Activated CD4-positive, alpha-beta T cell treated with anti-CD3 and anti-CD28 coated beads for 4 hours (primary cell): ENCODE measurements at regions not wholly inside any gene's neighbourhood (a gene's known extent, or its start where the extent isn't known, plus 50 kb on each side); places are given as distances from the start of the nearest gene placed in this dataset.
"Not testable (repeated sequence)": the region's sequence is repeated elsewhere in the genome, so short reads cannot be mapped to it uniquely, and the experiment has no call there.

Experiments used
- DNase-seq, 2 donors: peaks; one replicate each; pipeline ENCODE4 v3.0.0-alpha.2; 2020

- no peak for DNase-seq
These were observed 327.9 kb upstream of the C1orf174 start for GRCh38 chr1:4227986-4228385.

DNA sequence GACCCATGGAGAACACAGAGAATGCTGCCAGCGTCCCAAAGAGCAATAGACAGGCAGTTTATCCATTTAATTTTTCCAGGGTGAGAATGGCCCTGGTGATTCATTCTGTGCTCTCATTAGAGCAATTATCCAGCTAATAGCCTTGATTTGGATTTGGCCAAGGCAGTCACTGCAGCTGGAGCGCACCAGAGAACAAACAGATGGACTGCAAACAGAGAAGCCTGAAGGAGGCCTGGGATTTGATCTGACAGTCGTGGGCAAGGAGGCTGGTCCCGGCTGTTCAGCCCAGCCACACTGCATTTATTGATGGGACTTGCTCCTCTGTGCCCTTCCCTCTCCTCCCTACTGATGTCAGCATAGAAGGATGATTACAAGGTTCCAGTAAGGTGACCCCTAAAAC, 353.9 kb upstream of the C1orf174 start:
- DNase-seq: no peak

DNA sequence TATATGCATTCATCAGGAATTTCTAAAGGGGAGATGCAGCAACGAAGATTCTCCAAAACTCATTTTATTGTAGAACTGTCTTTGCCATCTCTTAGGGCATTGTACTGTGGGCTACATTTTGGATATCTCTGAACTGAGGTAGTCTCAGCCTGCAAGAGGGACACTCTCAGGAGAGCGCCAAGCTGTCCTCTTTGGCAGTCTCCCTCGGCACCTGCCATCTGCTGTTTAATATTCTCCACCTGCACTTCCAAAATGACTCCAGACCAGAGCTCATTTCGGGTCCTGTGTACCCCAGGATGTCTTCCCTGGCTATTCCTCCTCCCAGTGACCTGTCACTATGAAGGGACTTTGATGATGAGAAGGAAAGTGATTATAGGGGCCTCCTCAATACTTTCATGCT, 356.3 kb upstream of the C1orf174 start:
- no peak for DNase-seq

DNA sequence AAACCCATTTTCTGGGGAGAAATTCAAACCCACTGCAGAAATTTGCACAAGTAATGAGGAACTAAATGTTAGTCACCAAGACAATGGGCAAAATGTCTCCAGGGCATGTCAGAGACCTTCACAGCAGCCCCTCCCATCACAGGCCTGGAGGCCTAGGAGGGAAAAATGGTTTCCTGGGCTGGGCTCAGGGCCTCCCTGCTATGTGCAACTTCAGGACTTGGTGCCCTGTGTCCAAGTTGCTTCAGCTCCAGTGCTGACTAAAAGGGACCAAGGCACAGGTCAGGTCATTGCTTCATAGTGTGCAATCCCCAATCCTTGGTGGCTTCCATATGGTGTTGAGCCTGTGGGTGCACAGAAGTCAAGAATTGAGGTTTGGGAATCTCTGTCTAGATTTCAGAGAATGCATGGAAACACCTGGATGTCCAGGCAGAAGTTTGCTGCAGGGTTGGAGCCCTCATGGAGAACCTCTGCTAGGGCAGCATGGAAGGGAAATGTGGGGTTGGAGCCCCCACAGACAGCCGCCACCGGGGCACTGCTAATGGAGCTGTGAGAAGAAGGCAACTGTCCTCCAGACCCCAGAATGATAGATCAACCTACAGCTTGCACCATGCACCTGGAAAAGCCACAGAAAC, 358.2 kb upstream of the C1orf174 start:
- DNase-seq: not testable (repeated sequence)

- DNase-seq: no peak
These were observed 361.3 kb upstream of the C1orf174 start for GRCh38 chr1:4261327-4261726.

GRCh38 chr1:4262665-4263064, 362.6 kb upstream of the C1orf174 start:
- no peak for DNase-seq

GRCh38 chr1:4263699-4264098, 363.6 kb upstream of the C1orf174 start:
- no peak for DNase-seq

DNA sequence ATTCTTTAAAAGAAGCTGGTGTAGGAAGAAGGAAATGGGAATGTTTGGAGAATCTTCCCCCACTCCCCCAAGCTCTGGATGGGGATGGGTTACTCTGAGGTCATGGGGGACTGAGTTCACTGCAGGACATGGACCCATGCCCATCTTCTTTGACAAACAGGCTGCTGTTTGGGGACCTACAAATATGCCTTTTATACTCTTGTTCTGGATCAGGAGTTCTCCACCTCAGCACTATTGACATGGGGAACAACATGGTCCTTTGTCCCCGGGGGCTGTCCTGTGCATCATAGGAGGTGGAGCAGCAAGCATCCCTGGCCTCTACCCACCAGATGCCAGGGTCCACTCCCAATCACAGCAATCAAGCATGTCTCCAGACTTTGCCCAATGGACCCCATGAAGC, 365.8 kb upstream of the C1orf174 start:
- DNase-seq: no peak

DNA sequence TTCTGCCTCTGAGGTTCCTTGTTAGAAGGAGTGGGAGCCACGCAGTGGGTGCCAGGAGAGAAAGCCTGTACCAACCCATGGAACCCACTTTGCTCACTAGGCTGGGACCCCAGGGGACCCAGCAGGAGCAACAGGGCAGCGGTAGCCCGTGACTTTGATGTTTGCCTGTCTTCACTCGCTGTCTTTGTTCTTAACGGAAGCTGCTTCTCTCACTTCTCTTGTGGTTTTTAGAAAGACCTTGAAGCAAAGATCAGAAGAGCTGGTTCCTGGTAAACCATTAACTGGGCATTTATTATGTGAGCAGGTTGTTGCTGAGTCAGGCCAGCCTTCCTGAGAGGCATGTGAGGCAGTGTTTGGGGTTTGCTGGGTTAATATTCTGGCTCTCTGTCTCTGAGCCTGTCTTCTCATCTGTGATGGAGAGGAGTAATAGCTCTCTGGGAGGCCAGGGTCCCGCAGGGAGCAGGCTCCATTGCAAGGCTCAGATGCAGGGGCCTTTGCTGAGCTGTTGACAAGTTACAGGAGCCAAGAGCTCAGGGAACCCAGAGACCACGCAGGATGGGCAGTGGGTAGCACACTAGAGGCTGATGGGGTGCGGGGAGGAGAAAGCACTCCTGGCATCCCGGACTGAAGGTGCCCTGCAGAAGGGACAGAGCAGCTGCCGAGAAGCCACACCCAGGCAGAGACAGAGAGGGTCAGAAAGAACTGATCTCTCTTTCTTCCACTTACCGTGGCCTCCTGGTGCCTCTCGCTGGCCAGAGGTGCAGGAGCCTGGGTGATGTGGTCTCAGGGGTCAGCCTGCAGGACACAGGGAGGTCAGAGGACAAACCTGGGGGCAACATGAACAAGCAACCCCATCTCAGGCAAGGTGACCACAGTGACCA, 367.5 kb upstream of the C1orf174 start:
- DNase-seq: no peak

- DNase-seq: no peak
These were observed 368.3 kb upstream of the C1orf174 start for GRCh38 chr1:4268262-4268888.

GRCh38 chr1:4268889-4269284, 368.8 kb upstream of the C1orf174 start:
- no peak for DNase-seq

DNA sequence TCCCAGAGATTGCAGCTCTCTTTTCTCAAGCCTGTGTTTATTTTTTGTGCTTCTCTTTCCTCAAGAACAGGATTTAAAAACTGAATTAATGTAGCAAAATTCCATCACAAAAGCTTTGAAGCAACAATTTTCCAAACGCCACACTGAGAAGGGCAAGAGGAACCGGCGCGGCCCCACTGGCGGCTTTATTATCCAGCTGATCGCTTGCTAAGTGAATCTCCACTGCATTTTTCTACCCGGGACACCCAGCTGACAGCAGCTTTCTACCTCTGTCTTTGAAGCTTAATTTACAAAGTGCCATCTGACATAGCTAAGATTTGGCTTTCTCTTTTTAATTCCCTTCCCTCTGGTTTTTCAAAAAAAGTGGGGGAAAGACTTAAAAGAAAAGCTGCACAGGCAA, 369.3 kb upstream of the C1orf174 start:
- DNase-seq: no peak

GRCh38 chr1:4269952-4270570, 370.0 kb upstream of the C1orf174 start:
- no peak for DNase-seq

DNA sequence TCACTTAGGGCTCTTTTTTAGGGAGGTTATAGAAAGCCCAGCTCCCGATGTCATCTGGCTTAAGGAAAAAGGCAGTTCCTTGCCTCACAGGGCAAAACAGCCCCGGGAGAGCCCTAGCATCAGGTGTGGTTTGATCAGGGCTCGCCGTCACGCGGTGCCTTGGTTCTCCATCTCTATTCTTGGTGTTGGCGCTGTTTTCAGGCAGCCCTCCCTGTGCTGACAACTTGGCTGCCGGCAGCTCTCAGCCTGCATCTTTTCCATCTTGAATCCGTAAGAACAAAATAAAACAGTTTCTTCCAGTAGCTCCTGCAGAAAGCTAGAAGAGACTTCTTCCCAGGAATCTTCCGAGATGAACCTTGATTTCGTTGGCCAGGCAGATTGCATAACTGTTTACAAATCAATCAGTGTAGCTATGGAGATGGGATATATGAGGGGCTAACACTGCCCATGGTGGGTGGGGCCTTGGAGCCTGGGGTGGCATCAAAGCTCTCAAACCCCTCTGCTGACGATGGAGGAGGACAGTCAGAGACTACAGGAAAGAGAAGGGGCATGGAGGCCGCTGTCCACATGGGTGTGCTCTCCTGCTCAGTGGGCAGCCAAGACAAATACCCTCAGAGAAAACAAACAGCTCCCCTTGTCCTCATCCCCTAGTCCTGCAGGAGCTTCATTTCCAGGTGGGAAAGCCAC, 370.7 kb upstream of the C1orf174 start:
- no peak for DNase-seq

DNA sequence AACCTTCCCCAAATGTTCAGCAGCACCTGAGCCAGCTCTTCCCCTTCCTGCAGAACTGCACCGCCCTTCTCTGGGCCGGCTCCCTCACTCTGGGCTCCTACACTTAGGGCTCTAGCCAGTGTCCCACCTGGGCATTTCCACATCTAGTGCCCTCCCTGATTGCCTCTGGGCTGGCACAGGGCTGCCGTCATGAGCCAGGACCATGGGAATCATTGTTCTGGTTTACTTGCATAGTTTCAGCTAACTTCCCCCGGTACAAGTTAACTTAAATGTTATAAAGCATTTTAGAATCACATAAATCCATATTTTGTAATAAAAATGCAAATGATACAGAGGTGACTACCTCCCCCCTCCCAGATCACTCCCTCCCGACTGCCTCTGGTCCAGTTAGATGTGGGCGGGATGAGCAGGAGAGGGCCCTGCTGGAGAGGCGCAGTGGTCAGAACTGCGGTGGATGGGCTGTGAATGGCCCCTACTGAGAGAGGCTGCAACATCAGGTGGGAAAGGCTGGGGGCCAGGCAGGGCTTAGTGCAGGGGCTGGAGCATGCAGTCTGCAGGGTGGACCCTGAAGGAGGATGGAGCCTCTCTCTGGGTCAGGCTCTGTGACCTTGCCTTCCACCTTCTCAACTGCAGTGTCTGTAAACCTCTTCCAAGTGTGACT, 371.4 kb upstream of the C1orf174 start:
- DNase-seq: no peak

DNA sequence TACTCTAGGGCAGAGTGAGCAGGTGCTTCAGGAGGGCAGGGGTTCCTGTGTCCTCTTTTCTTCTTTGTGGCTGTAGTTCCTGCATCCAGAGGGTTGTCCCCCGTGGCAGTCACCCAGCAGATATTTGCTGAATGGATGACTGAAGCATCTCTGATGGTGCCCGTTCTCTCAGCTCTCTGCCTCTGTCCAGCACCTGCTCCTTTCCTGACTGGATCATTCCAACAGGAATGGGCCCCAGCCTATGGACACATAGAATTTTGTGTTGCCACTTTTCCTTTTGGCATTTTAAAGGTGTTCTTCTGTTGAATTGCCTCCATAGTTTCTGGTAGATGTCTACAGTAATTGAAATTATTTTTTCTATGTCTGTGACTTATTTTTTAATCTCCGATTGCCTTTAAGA, 372.5 kb upstream of the C1orf174 start:
- no peak for DNase-seq

GRCh38 chr1:4273243-4273642, 373.2 kb upstream of the C1orf174 start:
- no peak for DNase-seq

GRCh38 chr1:4273747-4274146, 373.7 kb upstream of the C1orf174 start:
- DNase-seq: no peak

DNA sequence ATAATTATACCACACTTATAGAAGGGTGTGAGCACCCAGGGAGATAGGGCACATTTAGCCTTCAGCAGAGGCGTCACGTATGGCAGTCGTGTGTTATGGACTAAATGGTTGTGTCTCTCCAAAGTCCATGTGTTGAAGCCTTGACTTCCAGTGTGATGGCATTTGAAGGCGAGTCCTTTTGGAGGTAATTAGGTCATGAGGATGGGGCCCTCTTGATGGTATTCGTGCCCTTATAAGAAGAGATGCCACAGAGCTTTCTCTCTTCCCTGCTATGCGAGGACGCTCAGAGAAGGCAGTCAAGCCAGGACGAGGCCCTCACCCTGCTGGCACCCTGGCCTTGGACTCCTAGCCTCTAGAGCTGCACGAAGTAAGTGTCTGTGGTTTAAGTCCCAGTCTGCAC, 375.0 kb upstream of the C1orf174 start:
- no peak for DNase-seq

DNA sequence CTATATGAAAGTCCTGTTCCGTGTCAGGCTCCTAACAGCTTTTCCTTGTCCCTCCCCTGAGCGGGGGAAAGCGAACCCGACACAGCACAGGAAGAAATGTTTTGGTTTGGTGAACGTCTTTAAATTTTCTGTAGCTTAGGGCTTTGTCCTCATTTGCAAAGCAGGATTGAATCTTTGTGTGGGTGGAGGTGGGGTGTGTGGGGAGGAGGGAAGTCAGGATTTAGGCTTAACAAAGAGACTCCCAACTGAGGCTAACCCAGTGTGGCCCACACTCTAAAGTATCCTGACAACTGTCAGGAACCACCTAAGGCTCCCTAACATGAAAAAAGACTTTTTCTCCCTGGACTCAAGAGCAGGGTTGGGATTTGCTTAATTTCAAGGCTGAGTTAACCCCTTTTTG, 376.2 kb upstream of the C1orf174 start:
- no peak for DNase-seq

- DNase-seq: no peak
These were observed 376.8 kb upstream of the AJAP1 start for GRCh38 chr1:4277598-4277997.

GRCh38 chr1:4284976-4285375, 369.4 kb upstream of the AJAP1 start:
- DNase-seq: no peak
